Spleen (tissue), 11 donors: ENCODE measurements at regions not wholly inside any gene's neighbourhood (a gene's known extent, or its start where the extent isn't known, plus 50 kb on each side); places are given as distances from the start of the nearest gene placed in this dataset.

Experiments
- DNase-seq: peaks from one replicate; pipeline ENCODE4 v3.0.0-alpha.2; 2020
- H3K27ac ChIP-seq, 8 donors: fragments of 200-600 bp; sonication (generic) in 7 of 8; 1 replicate in 4 of 8; 2 replicates in 4 of 8; pipeline versions ENCODE4 v1.5.0 to v1.8.0; 2016 to 2021; ENCODE audit warnings: inconsistent platforms in 4 of 8, mild to moderate bottlenecking in 4 of 8, moderate library complexity in 1 of 8
- H3K27me3 ChIP-seq, 7 donors: fragments of 200-600 bp; sonication (generic) in 6 of 7; replicated peaks in 1 of 7; 1 replicate in 4 of 7; 2 replicates in 3 of 7; pipeline versions ENCODE4 v1.5.0 to v1.8.0; 2016 to 2021; ENCODE audit warnings: inconsistent platforms in 3 of 7, mild to moderate bottlenecking in 1 of 7
- H3K36me3 ChIP-seq, 6 donors: fragments of 200-600 bp; sonication (generic) in 5 of 6; 1 replicate in 4 of 6; 2 replicates in 2 of 6; pipeline versions ENCODE4 v1.5.0 to v1.8.0; 2016 to 2021; ENCODE audit warnings: inconsistent platforms in 2 of 6
- H3K4me1 ChIP-seq, 6 donors: fragments of 200-600 bp; sonication (generic) in 5 of 6; 1 replicate in 3 of 6; 2 replicates in 3 of 6; pipeline versions ENCODE4 v1.5.0 to v1.8.0; 2016 to 2021; ENCODE audit warnings: inconsistent platforms in 3 of 6
- H3K4me3 ChIP-seq, 8 donors: fragments of 200-600 bp; sonication (generic) in 7 of 8; 1 replicate in 4 of 8; 2 replicates in 4 of 8; pipeline versions ENCODE4 v1.5.0 to v1.8.0; 2016 to 2021; ENCODE audit warnings: inconsistent platforms in 4 of 8, mild to moderate bottlenecking in 4 of 8, moderate library complexity in 2 of 8
- H3K9me3 ChIP-seq, 8 donors: fragments of 200-600 bp; sonication (generic) in 7 of 8; 1 replicate in 4 of 8; 2 replicates in 4 of 8; pipeline versions ENCODE4 v1.5.0 to v1.8.0; 2016 to 2021; ENCODE audit warnings: inconsistent platforms in 4 of 8
- POLR2A ChIP-seq, 3 donors: fragments of 450-650 bp; IDR thresholded peaks; one replicate each; pipeline ENCODE4 v1.5.1; 2017; ENCODE audit warnings: antibody characterized with exemption in 3 of 3, mild to moderate bottlenecking in 1 of 3
- POLR2AphosphoS5 ChIP-seq, 3 donors: sonication (generic); formaldehyde crosslinking; IDR thresholded peaks; one replicate each; pipeline ENCODE4 v1.5.1; 2017; ENCODE audit warnings: antibody characterized with exemption in 3 of 3
- WGBS, 5 donors: extraction: QIAGEN DNeasy Blood & Tissue Kit in 3 of 5; methylation state at CpG; one replicate each; pipeline versions ENCODE4 v1.1.5 to v1.1.7; 2013 to 2018; 5-methylcytosine and 5-hydroxymethylcytosine counted together
- intact Hi-C: fragments of 100-400 bp; cut with DNase I; formaldehyde crosslinking; loops from one replicate; pipeline ENCODE4 v1.15.0; 2023; ENCODE audit warnings: low total_unique reads
- TF ChIP-seq, protein P1 (sequence below), 11 experiments: fragments of 200-600 bp in 7 of 11; fragments of 450-650 bp in 4 of 11; sonication (generic) in 4 of 11; IDR thresholded peaks in 8 of 11; conservative IDR thresholded peaks in 3 of 11; 1 replicate in 7 of 11; 2 replicates in 4 of 11; pipeline versions ENCODE4 v1.4.0 to v1.8.0; 2016 to 2021; ENCODE audit warnings: antibody characterized with exemption in 11 of 11, inconsistent platforms in 4 of 11, mild to moderate bottlenecking in 1 of 11
- donor health status: healthy with polysubstance abuse.
- donor health status: DM: no; HTN: no; CAD: no; lungs with moderate emphysema.
- donor health status: DM: no; HTN: no; CAD: no.
- donor health status: Bipolar disorder and iron deficiency.
- donor health status: healthy.
- donor health status: DM: no; HTN: no; CAD: no.
- donor health status: DM: yes; HTN: yes; CAD: no.

DNA sequence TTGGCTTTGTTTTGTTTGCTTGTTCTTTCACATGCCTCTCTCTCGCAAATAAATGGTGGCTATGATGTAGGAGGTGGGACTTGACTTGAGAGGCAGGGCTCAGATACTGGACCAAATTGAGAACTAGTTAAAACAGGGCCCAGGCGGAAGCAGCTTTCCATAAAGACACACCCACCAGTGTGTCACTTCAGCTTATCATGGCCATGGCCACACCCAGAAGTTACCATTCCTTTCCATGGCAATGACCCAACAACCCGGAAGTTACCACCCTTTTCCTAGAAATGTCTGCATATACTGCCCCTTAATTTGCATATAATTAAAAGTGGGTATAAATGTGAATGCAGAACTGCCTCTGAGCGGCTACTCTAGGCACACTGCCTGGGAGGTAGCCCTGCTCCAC is 62.6 kb upstream of the CNTN4 start:
- Histone ChIP-seq H3K4me1 (no peaks in the 10 kb centered on the region), H3K36me3 (no peaks in the 10 kb centered on the region), H3K27me3 (no peaks in the 10 kb centered on the region), H3K9me3 (no peaks in the 10 kb centered on the region), H3K27ac (no peak overlapping the region), H3K4me3 (no peak overlapping the region)
- intact Hi-C loops = no loop called here
- no peak for DNase-seq
- TF ChIP-seq POLR2AphosphoS5 (IDR thresholded peaks at IDR 0.05) (no peak), POLR2A (IDR thresholded peaks at IDR 0.05) (no peak)
- TF ChIP-seq, protein P1, sequence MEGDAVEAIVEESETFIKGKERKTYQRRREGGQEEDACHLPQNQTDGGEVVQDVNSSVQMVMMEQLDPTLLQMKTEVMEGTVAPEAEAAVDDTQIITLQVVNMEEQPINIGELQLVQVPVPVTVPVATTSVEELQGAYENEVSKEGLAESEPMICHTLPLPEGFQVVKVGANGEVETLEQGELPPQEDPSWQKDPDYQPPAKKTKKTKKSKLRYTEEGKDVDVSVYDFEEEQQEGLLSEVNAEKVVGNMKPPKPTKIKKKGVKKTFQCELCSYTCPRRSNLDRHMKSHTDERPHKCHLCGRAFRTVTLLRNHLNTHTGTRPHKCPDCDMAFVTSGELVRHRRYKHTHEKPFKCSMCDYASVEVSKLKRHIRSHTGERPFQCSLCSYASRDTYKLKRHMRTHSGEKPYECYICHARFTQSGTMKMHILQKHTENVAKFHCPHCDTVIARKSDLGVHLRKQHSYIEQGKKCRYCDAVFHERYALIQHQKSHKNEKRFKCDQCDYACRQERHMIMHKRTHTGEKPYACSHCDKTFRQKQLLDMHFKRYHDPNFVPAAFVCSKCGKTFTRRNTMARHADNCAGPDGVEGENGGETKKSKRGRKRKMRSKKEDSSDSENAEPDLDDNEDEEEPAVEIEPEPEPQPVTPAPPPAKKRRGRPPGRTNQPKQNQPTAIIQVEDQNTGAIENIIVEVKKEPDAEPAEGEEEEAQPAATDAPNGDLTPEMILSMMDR (IDR thresholded peaks at IDR 0.05 in 8 of 11, conservative IDR thresholded peaks at IDR 0.05 in 3 of 11) = no peak
- WGBS, 5 donors = 71 to 89% (median 83%) methylated on average over 4 of the region's 4 CpGs

DNA sequence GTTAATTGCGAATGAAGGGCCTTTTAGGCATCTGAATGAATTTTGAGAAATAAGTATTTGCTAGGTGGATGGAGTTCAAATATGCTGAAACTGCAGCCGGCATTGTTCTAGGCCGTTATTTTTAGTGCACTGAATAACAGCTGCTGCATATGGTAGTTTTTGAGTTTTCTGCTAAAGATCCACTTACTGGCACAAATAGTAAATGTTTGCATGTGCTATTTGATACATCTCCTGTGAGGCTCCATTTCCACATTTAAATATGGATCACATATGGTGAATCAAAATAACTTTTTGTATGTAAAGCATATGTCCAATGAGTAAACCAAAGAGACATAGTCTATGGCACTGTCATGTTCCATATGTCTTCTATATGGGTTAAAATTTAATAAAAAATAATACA is 56.7 kb upstream of the CNTN4 start:
- no peaks in the 10 kb centered on the region for H3K36me3 ChIP-seq
- intact Hi-C loops = no loop called here
- no peak overlapping the region for H3K4me3 ChIP-seq
- no peak overlapping the region for H3K27ac ChIP-seq
- TF ChIP-seq POLR2A (IDR thresholded peaks at IDR 0.05) (no peak), POLR2AphosphoS5 (IDR thresholded peaks at IDR 0.05) (no peak)
- TF ChIP-seq, protein P1 (IDR thresholded peaks at IDR 0.05 in 8 of 11, conservative IDR thresholded peaks at IDR 0.05 in 3 of 11) = no peak
- DNase-seq = no peak
- no peaks in the 10 kb centered on the region for H3K4me1 ChIP-seq
- no peaks in the 10 kb centered on the region for H3K27me3 ChIP-seq
- H3K9me3 ChIP-seq = no peaks in the 10 kb centered on the region
- WGBS, 5 donors = 81 to 96% (median 91%) methylated on average over 3 of the region's 3 CpGs
